Loucy (cell line): ENCODE measurements at regions not wholly inside any gene's neighbourhood (a gene's known extent, or its start where the extent isn't known, plus 50 kb on each side); places are given as distances from the start of the nearest gene placed in this dataset.
A peak's percentile ranks its signal among the peaks of the same experiment; 100 is the strongest.
"Not testable (repeated sequence)": the region's sequence is repeated elsewhere in the genome, so short reads cannot be mapped to it uniquely, and the experiment has no call there.

Experiments
- EZH2phosphoT487 ChIP-seq: fragments of 200-600 bp; IDR thresholded peaks from 2 replicates; pipeline ENCODE4 v1.6.1; 2018; ENCODE audit warnings: antibody characterized with exemption, mild to moderate bottlenecking, moderate library complexity, borderline replicate concordance
- TF ChIP-seq, protein P1 (sequence below): fragments of 200-600 bp; sonication (generic); conservative IDR thresholded peaks from 2 replicates; pipeline ENCODE4 v1.5.1; 2014; ENCODE audit warnings: mild to moderate bottlenecking, antibody characterized with exemption, low read length

GRCh38 chrX:89871662-89872061, 50.0 kb upstream of the TGIF2LX start:
- TF ChIP-seq, protein P1, sequence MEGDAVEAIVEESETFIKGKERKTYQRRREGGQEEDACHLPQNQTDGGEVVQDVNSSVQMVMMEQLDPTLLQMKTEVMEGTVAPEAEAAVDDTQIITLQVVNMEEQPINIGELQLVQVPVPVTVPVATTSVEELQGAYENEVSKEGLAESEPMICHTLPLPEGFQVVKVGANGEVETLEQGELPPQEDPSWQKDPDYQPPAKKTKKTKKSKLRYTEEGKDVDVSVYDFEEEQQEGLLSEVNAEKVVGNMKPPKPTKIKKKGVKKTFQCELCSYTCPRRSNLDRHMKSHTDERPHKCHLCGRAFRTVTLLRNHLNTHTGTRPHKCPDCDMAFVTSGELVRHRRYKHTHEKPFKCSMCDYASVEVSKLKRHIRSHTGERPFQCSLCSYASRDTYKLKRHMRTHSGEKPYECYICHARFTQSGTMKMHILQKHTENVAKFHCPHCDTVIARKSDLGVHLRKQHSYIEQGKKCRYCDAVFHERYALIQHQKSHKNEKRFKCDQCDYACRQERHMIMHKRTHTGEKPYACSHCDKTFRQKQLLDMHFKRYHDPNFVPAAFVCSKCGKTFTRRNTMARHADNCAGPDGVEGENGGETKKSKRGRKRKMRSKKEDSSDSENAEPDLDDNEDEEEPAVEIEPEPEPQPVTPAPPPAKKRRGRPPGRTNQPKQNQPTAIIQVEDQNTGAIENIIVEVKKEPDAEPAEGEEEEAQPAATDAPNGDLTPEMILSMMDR = peak; percentile 34
- TF ChIP-seq EZH2phosphoT487 = not testable (repeated sequence)
